Body of pancreas (tissue), 4 donors: ENCODE measurements at regions not wholly inside any gene's neighbourhood (a gene's known extent, or its start where the extent isn't known, plus 50 kb on each side); places are given as distances from the start of the nearest gene placed in this dataset.

Experiments
- CTCF ChIP-seq, 7 experiments: fragments of 450-650 bp in 4 of 7; fragments of 200-600 bp in 3 of 7; sonication (generic) in 3 of 7; IDR thresholded peaks; one replicate each; pipeline ENCODE4 v1.5.1; 2016 to 2019; ENCODE audit warnings: antibody characterized with exemption in 7 of 7
- POLR2A ChIP-seq, 3 donors: fragments of 450-650 bp; IDR thresholded peaks; one replicate each; pipeline ENCODE4 v1.6.1; 2016; ENCODE audit warnings: antibody characterized with exemption in 3 of 3, mild to moderate bottlenecking in 2 of 3

- no peak for TF ChIP-seq CTCF (IDR thresholded peaks at IDR 0.05)
- TF ChIP-seq POLR2A (IDR thresholded peaks at IDR 0.05): no peak
Observed at GRCh38 chr11:114790910-114791309, 112.6 kb downstream of the NXPE2 start.
